ENCODE measurements at regions not wholly inside any gene's neighbourhood (a gene's known extent, or its start where the extent isn't known, plus 50 kb on each side); places are given as distances from the start of the nearest gene placed in this dataset.

DNA sequence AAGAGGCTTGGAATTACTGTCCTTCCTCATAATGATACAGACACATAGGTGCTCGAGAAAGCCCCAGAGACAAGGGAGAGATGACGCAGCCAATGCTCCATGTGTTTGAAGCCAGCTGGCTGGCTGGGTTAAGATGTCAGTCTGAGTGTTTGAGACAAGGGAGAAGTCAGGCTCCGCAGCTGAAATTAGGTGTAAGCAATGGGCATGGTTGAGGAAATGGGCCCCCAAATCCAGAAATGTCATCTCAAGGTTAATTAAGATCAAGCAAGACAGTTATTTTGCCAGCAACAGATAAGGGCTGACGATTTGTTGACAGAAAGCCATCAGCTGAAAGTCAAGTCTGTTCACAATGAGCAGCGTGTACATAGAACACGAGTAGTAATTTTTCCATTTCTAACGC is 713.4 kb downstream of the IRX1 start:
- H3K4me3 ChIP-seq (ENCODE audit: low read depth, low read length) = no peak overlapping the region
- DNase-seq (ENCODE audit: low read depth) = no peak
- TF ChIP-seq, protein P1, sequence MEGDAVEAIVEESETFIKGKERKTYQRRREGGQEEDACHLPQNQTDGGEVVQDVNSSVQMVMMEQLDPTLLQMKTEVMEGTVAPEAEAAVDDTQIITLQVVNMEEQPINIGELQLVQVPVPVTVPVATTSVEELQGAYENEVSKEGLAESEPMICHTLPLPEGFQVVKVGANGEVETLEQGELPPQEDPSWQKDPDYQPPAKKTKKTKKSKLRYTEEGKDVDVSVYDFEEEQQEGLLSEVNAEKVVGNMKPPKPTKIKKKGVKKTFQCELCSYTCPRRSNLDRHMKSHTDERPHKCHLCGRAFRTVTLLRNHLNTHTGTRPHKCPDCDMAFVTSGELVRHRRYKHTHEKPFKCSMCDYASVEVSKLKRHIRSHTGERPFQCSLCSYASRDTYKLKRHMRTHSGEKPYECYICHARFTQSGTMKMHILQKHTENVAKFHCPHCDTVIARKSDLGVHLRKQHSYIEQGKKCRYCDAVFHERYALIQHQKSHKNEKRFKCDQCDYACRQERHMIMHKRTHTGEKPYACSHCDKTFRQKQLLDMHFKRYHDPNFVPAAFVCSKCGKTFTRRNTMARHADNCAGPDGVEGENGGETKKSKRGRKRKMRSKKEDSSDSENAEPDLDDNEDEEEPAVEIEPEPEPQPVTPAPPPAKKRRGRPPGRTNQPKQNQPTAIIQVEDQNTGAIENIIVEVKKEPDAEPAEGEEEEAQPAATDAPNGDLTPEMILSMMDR (IDR thresholded peaks at IDR 0.05; ENCODE audit: control insufficient read depth, extremely low read depth, insufficient read depth) = no peak

DNA sequence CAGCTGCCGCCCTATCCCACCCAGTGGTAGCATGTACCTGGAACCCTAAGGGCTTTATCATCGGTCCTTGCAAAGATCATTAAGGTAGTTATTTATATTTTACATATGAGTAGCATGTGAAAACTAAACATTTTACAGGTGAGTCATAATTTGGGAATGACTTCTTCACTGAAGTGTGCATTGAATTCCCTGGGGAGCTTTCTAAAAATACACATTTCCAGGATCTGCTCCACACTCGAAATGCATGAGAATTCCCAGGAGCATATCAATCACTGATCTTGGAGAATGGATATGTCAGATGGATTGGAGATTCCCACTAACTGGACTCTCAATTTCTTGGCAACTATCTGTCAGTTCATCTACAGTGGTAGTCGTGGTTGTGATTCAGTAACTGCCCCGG is 717.5 kb downstream of the IRX1 start:
- TF ChIP-seq, protein P1 (IDR thresholded peaks at IDR 0.05; ENCODE audit: control insufficient read depth, extremely low read depth, insufficient read depth) = no peak
- DNase-seq (ENCODE audit: low read depth) = no peak
- no peak overlapping the region for H3K4me3 ChIP-seq (ENCODE audit: low read depth, low read length)

DNA sequence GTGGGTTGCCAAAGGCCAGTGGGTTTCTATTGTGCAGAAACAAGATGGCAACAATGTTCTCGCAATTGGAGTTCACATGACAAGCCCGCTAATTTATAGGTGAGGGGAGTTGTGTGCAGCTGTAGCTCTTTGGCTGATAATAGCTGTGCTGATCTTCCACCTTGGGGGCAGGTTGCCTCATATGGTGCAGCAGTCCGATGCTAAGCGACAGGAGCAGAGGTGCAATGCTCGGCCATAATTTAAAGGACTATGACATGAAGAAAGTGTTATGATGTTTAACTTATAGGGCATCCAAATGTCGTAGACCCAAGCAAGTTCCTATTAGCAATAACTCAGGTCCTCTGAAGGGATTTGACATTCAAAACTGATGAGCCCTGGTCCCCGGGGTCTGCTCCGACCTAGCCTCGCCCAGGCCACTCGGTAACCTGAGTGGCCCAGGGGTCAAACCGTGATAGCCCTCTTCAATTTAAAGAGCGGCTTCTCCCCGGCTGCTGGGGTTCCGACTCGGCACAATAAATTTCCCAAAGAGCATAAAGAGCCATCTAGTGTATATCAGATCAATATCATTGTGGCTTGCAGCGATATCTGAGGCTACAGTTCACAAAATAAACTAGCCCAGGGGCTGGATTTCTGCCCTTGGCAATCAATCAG is 724.0 kb downstream of the IRX1 start:
- TF ChIP-seq, protein P1 (IDR thresholded peaks at IDR 0.05; ENCODE audit: control insufficient read depth, extremely low read depth, insufficient read depth) = no peak
- no peak for DNase-seq (ENCODE audit: low read depth)
- H3K4me3 ChIP-seq (ENCODE audit: low read depth, low read length) = no peak overlapping the region

DNA sequence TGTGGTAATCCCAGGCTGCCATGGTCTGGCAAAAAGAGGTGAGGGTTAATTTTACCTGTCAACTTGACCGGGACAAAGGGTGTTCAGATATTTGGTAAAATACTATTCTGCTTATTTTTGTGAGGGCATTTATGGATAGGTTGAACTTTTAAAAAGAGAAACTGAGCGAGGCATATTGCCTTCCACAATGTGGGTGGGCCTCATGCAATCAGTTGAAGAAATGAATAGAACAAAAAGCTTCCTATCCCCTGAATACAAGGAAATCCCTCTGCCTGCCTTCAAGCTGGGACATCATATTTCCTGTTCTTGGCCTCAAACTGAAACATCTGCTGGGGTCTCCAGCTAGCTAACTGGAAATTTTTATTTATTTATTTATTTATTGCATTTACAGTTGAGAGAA is 734.7 kb downstream of the IRX1 start:
- TF ChIP-seq, protein P1 (IDR thresholded peaks at IDR 0.05; ENCODE audit: control insufficient read depth, extremely low read depth, insufficient read depth) = no peak
- no peak for DNase-seq (ENCODE audit: low read depth)
- H3K4me3 ChIP-seq (ENCODE audit: low read depth, low read length) = no peak overlapping the region

DNA sequence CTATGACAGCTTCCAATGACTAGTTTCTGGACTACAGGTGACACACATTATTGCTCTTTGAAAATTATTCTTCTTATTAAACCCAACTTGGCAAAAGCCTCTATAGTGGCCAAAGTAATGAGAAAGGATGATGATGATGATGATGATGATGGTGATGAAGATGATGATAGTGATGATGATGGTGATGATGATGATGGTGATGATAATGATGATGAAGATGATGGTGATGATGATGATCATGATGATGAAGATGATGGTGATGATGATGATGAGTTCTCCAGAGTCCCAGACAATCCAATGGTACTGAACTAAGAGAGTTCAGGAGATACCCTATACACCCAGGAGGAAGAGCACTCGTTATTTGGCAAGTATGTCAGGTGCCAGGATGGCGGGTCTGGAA is 739.4 kb downstream of the IRX1 start:
- H3K4me3 ChIP-seq (ENCODE audit: low read depth, low read length) = no peak overlapping the region
- TF ChIP-seq, protein P1 (IDR thresholded peaks at IDR 0.05; ENCODE audit: control insufficient read depth, extremely low read depth, insufficient read depth) = no peak
- DNase-seq (ENCODE audit: low read depth) = no peak

DNA sequence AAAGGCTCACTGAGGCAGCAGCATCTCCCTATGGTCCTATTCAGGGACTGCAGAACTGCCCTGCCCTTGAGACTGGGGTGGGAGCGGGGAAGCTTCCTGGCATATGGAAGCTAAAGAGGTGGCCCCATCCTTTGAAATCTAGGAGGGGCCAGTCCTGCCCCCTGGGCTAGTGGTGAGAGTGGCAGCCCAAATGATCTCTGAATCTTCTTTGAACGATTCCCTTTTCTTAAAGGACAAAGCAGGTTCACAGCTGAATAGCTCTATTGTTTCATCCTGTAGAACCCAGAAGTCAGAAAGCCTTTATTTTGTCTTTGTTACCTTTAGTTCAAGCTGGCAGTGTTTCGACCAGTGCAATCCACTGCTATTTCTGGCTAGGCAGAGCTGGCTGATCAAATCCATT is 741.9 kb downstream of the IRX1 start:
- H3K4me3 ChIP-seq (ENCODE audit: low read depth, low read length) = no peak overlapping the region
- DNase-seq (ENCODE audit: low read depth) = no peak
- TF ChIP-seq, protein P1 (IDR thresholded peaks at IDR 0.05; ENCODE audit: control insufficient read depth, extremely low read depth, insufficient read depth) = no peak

DNA sequence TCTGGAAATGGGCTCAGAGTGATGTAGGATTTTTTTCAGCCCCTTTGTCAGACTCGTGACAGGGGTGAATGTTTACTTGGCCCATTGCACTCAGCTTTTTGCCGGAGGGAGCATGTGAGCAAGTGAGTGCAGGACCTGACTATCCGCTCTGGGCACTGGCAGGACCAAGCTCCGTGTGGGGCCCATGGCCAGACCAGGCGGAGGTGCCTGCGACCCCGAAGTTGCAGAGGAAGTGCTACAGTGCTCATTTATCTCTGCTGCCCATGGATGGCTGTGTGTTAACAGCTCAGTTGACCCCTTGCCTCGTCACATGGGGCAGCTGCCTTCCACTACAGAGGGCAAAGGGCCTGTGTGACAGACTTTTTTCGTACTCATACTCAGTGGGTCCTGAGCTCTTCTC is 744.3 kb downstream of the IRX1 start:
- TF ChIP-seq, protein P1 (IDR thresholded peaks at IDR 0.05; ENCODE audit: control insufficient read depth, extremely low read depth, insufficient read depth) = no peak
- no peak for DNase-seq (ENCODE audit: low read depth)
- H3K4me3 ChIP-seq (ENCODE audit: low read depth, low read length) = no peak overlapping the region

Measured in LNCaP clone FGC (cell line).